ENCODE measurements at regions not wholly inside any gene's neighbourhood (a gene's known extent, or its start where the extent isn't known, plus 50 kb on each side); places are given as distances from the start of the nearest gene placed in this dataset.
A peak's percentile ranks its signal among the peaks of the same experiment; 100 is the strongest.

DNA sequence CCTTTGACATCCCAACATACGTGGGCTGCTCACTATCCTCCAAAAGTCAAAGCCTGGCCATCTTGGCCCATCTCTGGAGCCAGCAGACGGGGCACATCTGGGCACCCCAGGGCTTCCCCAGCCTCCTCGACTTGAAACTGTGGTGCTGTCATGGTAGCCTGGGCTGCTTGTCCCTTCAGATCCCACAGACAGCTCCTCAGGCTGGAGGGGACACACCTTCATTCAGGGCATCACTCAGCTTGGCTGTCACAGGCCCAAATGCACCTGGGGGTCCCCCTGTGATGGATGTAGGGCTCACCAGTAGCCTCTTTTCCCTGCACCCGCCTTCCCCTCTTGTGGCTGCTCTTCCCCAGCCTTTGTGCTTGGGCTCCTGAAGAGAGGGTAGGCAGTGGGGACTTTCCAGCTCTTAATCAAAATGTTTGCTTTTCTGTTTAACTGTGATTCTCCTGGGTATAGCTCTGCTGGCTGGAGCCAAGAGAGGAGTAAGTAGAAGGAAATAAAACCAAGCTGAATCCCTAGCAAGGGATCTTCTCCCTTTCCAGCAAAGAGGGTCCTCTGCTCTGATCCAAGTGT is 92.3 kb downstream of the GYPC start:
- no peak for DNase-seq (ENCODE audit: low spot score)

DNA sequence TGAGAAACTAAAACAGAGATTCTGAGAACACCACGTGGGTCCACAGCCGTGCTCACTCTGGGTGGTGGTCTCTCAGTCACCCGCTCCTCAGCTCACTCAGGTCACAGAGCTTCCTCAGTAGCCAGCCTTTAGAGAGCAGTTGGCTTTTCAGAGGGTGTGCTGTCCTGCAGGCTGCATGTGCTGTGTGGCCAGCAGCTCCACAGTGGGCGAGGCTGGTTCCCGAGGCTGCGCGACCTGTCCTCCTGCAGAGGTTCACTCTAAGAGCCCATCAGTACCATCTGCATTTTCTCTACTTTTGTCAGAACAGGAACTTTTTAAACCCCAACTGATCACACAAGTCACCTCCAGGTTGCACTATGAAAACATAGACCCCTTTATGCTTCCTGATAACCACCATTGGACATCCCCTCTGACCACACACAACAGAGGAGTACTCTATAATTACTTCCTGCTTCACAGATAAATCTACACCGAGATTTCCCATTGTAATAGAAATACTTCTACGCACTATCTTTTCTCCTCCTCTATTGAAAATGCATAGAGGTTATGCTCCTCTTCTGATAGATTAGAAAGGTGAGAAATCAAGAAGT is 93.1 kb downstream of the GYPC start:
- DNase-seq (ENCODE audit: low spot score), result no peak

DNA sequence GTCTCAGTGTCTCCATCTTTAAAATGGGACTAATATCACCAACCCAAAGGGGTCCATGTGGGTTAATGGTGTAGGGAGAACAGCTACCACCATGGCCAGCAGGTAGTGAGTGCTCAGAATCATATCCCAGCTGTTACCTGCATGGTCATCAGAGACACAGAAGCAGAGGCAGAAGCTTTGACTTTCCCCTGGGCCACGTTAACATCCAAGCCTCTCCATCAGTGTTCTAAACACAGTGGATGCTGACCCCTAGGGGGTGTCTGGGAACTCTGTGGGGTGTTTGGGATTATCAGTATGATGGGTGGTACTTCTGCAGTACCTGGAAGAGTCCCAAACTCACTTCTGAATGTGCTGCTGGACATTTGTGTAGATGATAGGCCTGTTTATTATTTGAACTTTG is 93.6 kb downstream of the GYPC start:
- peak; percentile 31 for DNase-seq (ENCODE audit: low spot score)

DNA sequence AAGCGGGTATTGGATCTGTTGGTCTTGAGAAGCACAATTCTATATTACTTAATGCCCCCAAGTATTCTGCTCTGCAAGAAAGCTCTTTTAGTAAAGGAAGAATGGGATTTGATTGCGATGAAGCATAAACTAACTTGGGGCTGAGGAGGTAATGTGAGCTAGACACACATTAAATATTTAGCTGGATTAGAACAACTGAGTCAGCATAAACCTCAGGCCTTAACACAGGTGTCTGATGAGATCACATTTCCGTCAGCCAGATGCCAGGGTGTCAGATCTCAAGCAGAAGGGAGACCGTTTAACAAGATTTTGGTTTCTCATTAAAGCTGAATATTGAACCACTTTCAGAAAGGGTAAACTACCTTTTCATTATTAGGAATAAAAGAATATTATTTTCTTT is 94.5 kb downstream of the GYPC start:
- no peak for DNase-seq (ENCODE audit: low spot score)

DNA sequence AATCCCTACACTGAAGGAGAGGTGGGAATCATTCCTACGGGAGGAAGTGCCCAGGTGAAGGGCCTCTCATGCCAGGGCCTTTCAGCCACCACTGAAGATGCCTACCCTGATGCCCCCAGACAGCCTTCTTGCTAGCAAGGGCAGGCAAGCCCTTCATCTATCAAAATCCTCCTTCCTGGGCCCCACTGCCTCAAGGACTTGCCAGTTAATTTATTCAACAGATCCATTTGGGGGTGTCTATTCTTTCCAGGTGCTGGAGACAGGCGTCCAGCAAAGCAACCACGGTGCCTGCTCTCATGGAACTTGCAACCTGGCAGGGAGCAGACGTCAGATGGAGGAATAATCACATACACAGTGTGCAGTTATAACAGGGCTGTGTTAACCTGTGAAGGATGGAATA is 95.5 kb downstream of the GYPC start:
- no peak for DNase-seq (ENCODE audit: low spot score)

DNA sequence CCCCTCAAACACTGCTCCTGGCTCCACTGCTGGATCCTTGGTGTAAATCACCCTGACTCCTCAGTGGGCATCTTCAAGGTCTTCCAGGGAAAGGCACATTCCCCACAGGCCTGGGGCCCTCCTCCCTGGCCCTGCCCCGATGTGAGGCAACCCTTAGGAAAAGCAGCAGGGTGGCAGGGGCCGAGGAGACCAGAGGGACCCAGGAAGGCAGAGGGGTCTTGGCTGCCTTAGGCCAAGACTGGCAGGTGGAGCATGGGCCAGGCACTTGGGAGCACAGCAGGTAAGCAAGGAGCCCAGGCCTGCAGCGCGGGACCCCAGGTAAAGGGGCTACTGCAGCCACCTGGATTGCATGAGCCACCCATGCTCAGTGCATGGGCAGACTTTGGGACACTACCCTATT is 96.9 kb downstream of the GYPC start:
- no peak for DNase-seq (ENCODE audit: low spot score)

DNA sequence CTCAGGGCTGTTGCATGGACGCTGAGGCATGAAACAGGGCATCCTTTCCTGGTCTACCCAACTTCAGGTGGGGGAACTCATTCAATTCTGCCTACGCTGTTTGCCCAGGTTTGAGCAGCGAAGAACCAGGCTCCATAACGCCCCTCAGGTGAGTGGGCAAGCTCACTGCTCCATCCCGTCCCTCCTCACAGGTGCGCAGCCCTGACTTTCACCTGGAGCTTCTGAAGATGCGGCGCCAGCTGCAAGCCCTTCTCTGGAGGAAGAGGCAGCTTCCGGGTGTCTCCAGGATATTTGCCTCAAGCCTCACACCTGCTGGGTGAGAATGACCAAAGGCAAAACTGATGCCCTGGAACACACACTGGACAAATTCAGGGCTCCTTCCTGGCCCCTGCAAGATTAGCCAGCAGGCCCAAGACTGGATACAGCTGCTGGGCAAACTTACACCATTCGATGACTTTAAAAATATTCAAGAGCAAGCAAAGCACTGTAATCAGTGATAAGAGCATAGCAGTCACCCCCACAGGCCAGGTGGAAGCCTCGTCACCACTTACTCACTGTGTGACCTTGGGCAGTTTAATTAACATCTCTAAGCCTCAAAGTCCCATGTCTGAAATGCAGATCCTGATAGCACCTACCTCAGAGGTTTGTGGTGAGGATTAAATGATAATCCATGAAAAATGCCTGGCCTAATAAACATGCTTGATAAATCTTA is 97.7 kb downstream of the GYPC start:
- DNase-seq (ENCODE audit: low spot score), result no peak

DNA sequence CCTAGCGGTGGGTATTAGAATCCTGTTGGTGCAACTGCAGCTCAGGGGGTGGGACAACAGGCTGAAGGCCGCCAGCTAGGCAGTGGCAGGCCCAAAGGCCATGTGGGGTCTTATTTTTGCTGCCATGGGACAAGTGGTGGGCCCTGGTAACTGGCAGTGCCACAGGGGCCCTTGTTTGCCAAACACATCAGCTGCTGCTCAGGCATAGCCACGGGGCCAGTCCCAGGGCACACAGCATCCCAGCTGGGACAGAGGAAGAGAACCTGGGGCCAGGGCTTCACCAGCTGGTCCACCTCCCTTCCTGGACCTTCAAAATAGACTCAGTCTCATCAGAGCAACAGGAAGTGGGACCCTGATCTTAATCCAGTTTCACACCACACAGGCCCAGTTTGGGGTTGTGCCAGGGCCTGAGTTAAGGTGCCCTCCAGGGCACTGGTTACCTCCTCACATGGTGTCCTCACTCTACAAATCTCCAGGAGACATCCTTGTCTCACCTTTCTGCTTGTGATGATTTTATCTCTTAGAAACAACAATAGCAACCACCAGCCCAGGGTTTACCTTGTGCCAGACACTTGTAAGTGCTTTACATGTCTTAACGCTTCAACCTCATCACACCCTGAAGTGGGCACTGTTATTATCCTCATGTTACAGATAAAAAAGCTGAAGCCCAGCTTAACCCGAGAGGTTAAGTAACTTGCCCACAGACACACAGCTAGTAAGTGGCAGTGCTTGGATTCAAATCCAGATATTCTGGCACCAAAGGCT is 98.5 kb downstream of the GYPC start:
- no peak for DNase-seq (ENCODE audit: low spot score)

DNA sequence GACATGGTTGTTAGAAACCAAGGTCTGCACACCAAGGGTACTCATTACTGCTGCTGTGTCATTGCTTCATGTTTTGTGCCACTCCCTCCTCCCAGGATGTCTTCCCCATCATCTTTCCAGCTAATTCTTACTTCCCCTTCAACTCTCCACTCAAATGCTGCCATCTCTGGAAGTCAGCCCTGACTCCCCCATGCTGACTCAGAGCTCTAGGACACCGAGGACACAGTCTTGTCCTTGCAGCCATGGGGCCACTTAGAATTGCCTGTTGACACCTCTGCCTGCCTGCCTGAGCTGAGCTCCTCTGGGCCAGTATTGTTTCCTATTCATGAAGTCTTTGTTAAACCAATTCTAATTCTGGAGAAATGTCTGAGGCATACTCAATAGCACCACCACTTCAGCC is 100.2 kb downstream of the GYPC start:
- DNase-seq (ENCODE audit: low spot score), result no peak

DNA sequence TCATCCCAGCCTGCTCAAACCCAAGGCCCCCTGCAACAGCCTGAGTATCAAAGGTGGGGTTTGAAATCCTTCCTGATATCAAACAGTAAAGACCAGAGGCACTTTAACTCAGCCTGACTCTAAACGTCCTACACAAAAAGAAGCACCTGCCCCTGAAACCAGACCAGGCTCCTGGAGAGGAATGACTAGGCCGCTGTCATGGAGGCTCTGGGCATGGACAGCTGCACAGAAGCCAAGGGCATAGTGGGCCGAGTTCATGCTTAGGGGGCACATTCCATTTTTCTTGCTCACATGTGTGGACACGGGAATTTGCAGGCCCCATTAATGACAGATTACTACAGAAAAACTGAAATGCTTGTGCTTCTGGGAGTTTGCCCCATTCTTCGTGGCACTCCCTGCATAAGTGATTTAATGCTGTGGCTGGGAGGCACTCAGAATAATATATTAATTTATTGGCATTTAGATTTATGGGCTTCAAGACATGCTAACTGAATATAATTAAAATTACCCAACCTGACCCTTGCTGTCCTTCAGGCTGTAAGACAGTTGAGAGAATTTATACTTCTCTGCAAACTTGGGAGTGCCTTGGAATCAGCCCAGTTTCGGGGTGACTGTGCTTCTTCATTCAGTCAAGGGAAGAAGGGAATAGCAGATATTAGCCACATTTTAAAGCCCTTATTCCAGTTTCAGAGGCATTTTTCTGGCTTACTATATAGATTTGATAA is 105.5 kb downstream of the GYPC start:
- DNase-seq (ENCODE audit: low spot score), result no peak

DNA sequence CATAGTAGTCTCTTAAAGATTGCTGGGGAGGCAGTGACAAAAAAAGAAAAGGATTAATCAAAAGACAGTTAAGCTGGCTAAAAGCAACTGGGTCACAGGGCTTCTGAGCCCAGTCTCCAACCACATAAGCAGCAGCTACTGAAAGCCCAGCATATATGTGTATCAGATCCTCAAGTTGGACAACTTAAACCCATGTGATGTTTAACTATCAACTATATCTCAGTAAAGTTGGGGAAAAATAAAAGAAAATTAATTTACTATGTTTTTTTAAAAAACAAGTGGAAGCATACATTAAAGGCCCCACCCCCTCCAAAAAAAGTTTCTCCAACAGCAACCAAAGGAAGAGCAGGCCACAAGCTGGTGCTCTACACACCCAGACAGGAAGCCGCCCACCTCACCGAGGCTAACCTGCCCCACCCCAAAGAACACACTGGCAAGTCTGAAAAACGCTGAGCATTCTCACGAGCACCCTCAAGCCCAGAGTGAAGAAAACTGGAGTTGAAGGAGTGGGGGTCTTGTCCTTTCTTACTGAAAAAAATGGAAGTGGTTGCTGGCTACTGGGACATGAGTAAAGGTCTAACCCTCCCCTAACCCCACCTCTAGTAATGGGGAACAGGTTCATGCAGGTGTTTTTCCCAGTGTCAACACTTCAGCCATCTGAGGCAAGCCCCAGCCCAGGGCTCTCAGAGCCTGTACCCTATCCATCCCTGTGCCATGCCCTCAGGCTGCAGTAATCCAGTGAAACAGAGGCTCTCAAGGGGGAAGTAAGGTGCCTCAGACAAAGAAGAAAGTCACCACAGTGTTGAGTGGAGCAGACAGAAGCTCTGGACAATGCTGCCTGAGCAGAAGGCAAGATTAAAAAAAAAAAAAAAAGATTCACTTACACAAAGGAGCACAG is 106.3 kb downstream of the GYPC start:
- no peak for DNase-seq (ENCODE audit: low spot score)

DNA sequence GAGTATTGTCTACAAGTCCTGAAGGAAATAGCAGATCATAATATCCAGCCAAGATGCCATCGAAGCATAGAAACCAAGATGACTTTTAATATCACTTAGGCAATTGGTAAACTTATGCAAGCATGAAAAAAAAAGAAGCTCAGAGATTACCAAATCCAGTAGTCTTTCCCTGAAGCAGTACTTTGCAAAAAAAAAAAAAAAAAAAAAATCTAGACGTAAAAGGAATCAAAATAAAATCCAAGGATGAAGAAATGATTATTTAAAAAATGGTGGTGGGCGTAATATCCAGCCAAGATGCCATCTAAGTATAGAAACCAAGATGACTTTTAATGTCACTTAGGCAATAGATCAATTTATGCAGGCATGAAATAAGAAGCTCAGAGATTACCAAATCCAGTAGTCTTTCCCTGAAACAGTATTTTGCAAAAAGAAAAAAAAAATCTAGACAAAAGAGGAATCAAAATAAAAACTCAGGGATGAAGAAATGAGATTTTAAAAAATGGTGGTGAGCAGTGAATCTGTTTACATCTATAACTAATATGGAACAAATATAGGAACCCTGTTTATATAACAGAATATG is 108.8 kb downstream of the GYPC start:
- DNase-seq (ENCODE audit: low spot score), result no peak

DNA sequence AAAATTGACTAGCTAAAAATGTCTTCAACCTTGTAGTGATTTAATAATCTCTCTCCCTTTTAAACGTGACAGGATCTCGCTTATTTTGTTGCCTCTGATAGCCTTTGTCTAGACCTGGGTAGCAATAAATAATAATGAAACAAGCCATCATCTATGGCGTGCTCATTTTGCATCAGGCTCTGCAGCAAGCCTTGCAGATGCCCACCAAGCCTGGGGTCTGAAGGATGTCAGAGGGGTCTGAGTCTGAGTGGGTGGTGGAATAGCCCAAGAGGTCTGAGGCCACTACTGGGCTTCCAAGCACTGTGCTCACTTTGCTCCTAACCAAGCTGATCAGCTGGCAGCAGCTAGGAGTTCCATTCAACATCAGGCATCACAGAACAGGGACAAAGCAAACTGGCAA is 109.4 kb downstream of the GYPC start:
- DNase-seq (ENCODE audit: low spot score), result no peak

DNA sequence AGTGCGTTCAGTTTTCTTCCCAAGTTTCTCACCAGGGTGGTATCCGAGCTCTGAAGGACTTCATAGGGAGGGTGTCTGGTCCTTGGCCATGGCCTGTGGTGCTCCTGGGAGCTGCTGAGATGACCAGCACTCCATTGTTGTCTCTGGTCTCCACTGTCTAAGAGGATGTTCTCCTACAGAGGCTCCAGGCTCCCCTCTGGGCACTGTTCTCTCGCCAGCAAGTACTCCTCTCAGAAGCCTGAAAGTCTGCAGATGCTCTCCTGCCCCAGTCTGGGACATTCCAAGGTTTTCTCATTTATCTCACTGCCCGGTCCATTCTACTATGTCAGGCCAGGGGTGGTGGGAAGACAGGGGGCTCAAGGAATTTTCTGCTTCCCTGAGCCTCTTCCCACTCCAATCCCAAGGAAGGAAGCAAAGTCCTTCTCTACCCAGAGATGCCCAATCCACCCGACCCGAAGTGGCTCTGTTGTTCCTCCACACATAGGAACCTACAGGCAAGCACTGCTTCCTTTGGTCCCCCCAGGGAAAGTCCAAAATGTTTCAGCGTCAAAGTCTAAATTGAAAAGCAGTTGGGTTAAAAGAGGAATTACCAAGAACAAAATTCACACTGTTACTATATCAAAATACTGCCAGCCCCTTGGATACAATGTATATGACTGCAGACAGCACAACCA is 110.5 kb downstream of the GYPC start:
- no peak for DNase-seq (ENCODE audit: low spot score)

DNA sequence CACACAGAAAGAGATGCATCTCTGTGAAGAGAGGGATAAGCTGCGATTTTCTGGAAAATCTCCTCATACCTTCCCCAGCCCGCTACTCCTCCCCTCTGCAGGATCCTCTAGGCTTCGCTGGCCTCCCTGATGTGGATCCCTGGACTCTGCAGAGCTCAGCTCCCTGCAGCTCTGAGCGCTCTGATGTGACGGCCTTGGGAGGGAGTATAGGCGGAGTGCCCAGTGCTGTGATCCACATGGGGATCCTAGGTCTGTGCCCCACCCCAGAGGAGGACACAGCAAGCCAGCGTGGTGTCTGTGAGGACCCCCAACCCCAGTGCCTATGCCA is 111.0 kb downstream of the GYPC start:
- DNase-seq (ENCODE audit: low spot score), result no peak

DNA sequence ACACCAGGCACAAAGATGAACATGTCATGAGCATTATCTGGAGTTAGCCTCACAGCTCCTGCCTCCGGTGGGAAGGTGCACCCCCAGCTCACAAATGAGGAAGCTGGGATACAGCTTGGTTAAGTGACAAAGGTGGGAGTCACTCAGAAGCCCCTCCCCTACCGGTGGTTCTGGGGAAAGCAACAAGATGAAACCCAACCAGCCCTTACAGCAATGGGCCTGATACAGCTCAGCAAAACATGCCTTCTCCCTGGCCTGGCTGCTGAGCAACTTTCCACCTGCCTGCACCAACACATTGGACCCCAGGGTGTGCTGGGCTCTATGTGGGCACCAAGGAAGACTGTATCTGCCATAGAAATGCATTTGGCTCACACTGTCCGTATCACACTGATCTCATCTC is 113.2 kb downstream of the GYPC start:
- DNase-seq (ENCODE audit: low spot score), result no peak

DNA sequence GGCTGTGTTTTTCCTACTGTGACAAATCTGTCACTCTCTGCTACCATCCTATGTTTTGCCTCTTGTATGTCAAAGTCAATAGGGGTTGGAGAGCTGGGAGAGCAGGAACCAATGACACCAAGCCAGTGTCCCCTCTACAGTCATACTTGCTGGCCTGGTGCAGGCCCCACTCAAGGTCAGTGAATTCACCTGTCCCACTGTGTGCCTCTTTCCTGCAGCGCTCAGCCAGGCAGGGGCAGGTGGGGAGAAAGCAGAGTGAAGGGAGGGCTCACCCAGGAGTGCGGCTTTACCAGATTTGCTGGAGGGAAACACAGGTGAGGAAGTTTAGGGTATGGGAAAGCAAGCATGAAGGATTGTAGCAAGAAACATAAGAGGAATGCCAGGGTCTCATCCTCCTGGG is 114.5 kb downstream of the GYPC start:
- DNase-seq (ENCODE audit: low spot score), result no peak

DNA sequence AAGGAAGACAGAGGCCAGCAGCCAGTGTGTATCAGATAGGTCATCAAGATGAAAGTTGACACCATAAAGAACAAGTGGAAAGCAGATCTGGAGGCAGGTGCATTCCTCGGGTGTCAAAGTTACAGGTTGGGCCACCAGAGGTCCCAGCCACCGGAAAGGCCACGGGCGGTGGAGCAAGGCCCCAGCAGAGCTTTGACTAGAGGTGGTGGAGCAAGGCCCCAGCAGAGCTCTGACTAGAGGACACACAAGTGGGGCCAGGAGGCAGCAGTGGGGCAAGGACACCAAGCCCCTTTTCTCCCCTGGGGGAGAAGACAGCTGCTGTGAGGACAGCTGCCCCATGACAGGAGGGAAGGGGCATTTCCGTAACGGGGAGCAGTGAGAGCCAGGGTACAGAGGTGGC is 115.1 kb downstream of the GYPC start:
- no peak for DNase-seq (ENCODE audit: low spot score)

DNA sequence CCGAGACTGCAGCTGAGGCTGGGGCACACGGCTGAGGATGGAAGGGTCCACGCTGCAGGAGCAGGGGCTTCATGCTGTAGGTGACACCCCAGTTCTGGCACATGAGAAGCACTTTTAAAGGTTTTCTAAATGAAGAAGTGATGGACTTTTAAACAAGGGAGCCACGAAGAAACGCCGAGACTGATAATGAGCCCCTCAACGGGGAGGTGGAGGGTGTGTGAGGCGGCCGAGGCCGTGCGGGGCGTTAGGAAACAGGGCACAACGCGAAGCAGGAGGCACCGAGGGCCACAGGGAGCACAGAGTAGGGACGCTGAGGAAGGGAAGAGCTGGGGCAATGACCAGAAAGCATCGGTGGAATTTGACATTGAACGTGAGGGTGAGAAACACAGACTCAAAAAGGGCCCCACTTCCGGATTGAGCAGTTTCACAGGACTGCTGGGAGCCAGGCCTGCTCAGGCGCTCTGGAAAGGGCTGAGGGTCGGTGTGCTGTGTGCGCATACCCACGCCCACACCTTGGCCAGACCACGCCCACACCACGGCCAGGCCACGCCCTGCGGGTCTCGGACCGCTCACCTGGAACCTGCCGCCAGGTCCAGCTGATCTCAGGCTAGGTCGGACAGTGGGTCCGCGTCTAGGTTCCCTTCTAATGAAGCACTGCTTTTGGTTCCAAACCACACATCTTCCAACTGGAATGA is 115.7 kb downstream of the GYPC start:
- no peak for DNase-seq (ENCODE audit: low spot score)

DNA sequence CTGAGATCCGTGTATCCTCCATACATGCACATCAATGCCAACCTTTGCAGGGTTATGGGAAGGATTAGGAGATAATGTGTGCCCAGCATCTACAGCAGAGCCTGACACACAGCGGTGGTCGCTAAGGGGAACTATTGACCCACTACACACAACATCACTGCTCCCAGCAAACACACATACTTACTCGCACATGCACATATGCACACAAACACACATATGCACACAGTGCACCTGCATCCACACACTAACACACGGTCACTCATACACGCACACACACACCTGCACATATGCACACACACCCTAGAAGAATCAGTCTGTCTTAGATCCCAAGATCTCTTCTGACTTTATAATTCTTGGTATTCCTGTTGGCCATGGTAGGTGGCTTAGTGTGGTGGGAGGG is 118.3 kb downstream of the GYPC start:
- DNase-seq (ENCODE audit: low spot score), result no peak

All from NAMALWA (cell line).